Hepatocyte (in vitro differentiated cells): ENCODE measurements at regions not wholly inside any gene's neighbourhood (a gene's known extent, or its start where the extent isn't known, plus 50 kb on each side); places are given as distances from the start of the nearest gene placed in this dataset.

ENCODE experiments used
- CTCF ChIP-seq: fragments of 200-600 bp; sonication (generic); IDR thresholded peaks from 2 replicates; pipeline ENCODE4 v1.5.1; 2016; ENCODE audit warnings: antibody characterized with exemption, mild to moderate bottlenecking; ENCODE audit not compliant: poor library complexity
- EZH2phosphoT487 ChIP-seq: fragments of 200-600 bp; sonication (generic); IDR thresholded peaks from one replicate; pipeline ENCODE4 v1.6.1; 2018; ENCODE audit warnings: antibody characterized with exemption, mild to moderate bottlenecking, low read depth, moderate library complexity; ENCODE audit not compliant: unreplicated experiment, severe bottlenecking

GRCh38 chr3:66577426-66578203 is 76.8 kb upstream of the LRIG1 start:
- TF ChIP-seq CTCF, result no peak
- no peak for TF ChIP-seq EZH2phosphoT487
